ENCODE measurements at regions not wholly inside any gene's neighbourhood (a gene's known extent, or its start where the extent isn't known, plus 50 kb on each side); places are given as distances from the start of the nearest gene placed in this dataset.

DNA sequence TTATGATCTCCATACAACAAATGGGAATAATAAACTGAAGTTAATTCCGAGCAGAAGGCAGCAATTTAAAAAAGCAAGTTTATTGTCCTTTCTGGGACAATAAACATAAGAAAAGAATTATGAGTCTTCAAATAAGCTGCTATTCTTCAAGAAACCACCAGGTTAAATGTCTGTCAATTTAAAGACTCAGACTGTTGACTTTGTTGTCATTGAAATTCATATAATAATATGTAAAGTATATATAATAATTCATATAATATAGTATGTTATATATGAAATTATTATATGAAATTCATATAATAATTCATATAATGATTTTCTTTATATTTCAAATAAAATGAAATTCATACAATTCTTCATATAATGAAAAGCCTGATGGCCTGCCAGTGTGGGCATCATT is 497.5 kb upstream of the RGMB start:
- TF ChIP-seq, protein P1, sequence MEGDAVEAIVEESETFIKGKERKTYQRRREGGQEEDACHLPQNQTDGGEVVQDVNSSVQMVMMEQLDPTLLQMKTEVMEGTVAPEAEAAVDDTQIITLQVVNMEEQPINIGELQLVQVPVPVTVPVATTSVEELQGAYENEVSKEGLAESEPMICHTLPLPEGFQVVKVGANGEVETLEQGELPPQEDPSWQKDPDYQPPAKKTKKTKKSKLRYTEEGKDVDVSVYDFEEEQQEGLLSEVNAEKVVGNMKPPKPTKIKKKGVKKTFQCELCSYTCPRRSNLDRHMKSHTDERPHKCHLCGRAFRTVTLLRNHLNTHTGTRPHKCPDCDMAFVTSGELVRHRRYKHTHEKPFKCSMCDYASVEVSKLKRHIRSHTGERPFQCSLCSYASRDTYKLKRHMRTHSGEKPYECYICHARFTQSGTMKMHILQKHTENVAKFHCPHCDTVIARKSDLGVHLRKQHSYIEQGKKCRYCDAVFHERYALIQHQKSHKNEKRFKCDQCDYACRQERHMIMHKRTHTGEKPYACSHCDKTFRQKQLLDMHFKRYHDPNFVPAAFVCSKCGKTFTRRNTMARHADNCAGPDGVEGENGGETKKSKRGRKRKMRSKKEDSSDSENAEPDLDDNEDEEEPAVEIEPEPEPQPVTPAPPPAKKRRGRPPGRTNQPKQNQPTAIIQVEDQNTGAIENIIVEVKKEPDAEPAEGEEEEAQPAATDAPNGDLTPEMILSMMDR (conservative IDR thresholded peaks at IDR 0.05; ENCODE audit: low read depth, low read length), result no peak
- TF ChIP-seq RFX5 (IDR thresholded peaks at IDR 0.05; ENCODE audit: low read depth, low read length), result no peak
- TF ChIP-seq POLR2A (IDR thresholded peaks at IDR 0.05; ENCODE audit: low read depth, low read length), result no peak
- TF ChIP-seq, protein P2, sequence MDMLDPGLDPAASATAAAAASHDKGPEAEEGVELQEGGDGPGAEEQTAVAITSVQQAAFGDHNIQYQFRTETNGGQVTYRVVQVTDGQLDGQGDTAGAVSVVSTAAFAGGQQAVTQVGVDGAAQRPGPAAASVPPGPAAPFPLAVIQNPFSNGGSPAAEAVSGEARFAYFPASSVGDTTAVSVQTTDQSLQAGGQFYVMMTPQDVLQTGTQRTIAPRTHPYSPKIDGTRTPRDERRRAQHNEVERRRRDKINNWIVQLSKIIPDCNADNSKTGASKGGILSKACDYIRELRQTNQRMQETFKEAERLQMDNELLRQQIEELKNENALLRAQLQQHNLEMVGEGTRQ (IDR thresholded peaks at IDR 0.05; ENCODE audit: low read depth, low read length), result no peak
- no peak for TF ChIP-seq MXI1 (IDR thresholded peaks at IDR 0.05; ENCODE audit: borderline replicate concordance, low read depth, low read length)
- TF ChIP-seq MAFK (IDR thresholded peaks at IDR 0.05; ENCODE audit: low read depth, low read length), result no peak
- no peak for TF ChIP-seq CEBPB (IDR thresholded peaks at IDR 0.05; ENCODE audit: low read depth, low read length)
- no peak for TF ChIP-seq RAD21 (IDR thresholded peaks at IDR 0.05; ENCODE audit: low read length)
- TF ChIP-seq, protein P3, sequence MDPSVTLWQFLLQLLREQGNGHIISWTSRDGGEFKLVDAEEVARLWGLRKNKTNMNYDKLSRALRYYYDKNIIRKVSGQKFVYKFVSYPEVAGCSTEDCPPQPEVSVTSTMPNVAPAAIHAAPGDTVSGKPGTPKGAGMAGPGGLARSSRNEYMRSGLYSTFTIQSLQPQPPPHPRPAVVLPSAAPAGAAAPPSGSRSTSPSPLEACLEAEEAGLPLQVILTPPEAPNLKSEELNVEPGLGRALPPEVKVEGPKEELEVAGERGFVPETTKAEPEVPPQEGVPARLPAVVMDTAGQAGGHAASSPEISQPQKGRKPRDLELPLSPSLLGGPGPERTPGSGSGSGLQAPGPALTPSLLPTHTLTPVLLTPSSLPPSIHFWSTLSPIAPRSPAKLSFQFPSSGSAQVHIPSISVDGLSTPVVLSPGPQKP (IDR thresholded peaks at IDR 0.05; ENCODE audit: borderline replicate concordance, low read depth, low read length), result no peak
- TF ChIP-seq SMC3 (IDR thresholded peaks at IDR 0.05; ENCODE audit: low read depth, low read length), result no peak
